GM12874 (cell line): ENCODE measurements at regions not wholly inside any gene's neighbourhood (a gene's known extent, or its start where the extent isn't known, plus 50 kb on each side); places are given as distances from the start of the nearest gene placed in this dataset.

ENCODE experiments used
- TF ChIP-seq, protein P1 (sequence below): IDR thresholded peaks from 2 replicates; pipeline ENCODE4 v1.5.1; 2011; ENCODE audit warnings: low read depth, mild to moderate bottlenecking, control low read depth, low read length, moderate library complexity; ENCODE audit not compliant: insufficient read depth

DNA sequence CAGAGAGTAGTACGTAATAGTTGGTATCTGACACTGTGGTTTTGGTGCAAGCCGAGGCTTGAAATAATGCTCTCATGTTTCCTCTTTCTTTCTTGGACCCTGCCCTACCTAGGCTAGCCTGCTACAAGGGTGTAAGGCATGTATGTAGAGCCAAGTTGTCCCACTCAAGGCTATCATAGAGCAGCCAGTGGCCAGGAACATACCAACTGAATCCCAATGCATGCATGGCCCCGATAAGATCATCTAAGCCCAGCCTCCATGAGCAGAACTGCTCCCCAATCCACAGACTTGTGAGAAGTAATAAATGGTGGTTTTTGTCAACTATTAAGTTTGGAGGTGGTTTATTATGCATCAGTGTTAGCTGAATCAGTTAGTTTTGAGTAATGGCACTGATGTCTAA, 250.2 kb downstream of the SH2D4B start:
- TF ChIP-seq, protein P1, sequence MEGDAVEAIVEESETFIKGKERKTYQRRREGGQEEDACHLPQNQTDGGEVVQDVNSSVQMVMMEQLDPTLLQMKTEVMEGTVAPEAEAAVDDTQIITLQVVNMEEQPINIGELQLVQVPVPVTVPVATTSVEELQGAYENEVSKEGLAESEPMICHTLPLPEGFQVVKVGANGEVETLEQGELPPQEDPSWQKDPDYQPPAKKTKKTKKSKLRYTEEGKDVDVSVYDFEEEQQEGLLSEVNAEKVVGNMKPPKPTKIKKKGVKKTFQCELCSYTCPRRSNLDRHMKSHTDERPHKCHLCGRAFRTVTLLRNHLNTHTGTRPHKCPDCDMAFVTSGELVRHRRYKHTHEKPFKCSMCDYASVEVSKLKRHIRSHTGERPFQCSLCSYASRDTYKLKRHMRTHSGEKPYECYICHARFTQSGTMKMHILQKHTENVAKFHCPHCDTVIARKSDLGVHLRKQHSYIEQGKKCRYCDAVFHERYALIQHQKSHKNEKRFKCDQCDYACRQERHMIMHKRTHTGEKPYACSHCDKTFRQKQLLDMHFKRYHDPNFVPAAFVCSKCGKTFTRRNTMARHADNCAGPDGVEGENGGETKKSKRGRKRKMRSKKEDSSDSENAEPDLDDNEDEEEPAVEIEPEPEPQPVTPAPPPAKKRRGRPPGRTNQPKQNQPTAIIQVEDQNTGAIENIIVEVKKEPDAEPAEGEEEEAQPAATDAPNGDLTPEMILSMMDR: no peak

DNA sequence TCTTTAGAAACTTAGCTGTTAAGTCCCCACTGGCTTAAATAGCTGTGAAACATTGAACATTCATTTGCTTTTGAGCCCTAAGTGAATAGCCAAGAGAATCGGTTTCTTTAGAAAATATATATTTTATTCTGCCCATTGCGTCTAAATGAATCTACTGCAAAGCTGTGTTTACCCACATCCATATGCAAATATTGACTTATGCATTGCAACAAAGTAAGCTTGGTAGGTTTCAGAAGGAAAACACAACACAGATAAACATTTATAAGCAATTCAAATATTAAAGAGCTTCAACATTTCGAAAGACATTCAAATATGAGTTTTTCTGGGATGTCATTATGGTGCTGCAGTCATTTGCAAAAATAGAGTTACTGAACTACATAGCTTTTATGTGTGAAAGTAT, 257.3 kb downstream of the SH2D4B start:
- TF ChIP-seq, protein P1: no peak

DNA sequence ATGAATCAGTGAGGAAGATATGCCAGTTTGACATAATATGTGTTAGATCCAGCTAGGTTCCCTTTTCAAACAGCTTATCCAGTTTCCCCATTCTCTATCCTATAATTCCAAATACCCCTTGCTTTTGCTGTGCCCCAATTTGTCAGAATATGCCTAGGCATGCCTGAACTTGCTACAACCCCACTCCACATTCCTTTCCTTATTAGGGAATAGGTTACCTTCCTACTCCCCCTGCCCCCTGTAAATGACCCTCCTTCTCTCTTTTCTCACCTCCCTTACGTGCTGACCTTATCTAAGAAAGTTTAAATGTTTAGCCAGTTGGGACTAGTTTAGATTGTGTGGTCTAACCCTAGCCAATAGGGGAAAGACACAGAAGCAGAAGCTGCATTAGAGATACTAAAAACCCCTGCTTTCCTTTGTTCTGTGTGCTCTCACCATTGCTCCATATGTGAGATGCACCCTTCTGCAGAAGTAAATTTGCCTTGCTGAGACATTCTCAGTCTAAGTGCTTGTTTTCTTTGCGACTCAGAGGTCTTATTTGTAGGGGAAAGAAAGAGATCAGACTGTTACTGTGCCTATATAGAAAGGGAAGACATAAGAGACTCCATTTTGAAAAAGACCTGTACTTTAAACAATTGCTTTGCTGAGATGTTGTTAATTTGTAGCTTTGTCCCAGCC, 267.8 kb downstream of the SH2D4B start:
- TF ChIP-seq, protein P1: no peak

DNA sequence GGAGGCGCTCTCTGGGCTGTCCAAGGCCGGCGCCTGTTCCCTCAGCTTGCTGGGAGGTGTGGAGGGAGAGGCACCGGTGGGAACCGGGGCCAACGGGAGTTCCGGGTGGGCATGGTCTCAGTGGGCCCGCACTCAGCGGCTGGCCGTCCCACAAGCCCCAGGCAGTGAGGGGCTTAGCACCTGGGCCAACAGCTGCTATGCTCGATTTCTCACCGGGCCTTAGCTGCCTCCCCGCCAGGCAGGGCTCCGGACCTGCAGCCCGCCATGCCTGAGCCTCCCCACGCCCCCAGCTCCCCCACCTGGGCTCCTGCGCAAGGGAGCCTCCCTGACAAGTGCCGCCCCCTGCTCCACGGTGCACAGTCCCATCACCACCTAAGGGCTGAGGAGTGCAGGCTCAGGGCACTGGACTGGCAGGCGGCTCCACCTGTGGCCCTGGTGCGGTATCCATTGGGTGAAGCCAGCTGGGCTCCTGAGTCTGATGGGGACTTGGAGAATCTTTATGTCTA, 276.5 kb downstream of the SH2D4B start:
- TF ChIP-seq, protein P1: no peak

DNA sequence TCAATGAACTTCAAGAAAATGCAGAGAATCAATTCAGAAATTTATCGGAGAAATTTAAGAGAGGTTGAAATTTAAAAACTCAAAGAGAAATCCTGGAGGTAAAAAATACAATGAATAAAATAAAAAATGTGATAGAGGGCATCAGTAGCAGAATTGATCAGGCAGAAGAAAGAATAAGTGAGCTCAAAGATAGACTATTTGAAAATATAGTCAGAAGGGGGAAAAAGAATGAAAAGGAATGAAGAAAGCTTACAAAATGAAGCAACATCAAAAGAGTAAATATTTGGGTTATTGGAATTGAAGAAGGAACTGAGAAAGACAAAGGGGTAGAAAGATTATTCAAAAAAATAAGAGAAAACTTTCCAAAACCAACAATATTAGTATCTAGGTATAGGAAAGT, 291.4 kb downstream of the SH2D4B start:
- TF ChIP-seq, protein P1: no peak

DNA sequence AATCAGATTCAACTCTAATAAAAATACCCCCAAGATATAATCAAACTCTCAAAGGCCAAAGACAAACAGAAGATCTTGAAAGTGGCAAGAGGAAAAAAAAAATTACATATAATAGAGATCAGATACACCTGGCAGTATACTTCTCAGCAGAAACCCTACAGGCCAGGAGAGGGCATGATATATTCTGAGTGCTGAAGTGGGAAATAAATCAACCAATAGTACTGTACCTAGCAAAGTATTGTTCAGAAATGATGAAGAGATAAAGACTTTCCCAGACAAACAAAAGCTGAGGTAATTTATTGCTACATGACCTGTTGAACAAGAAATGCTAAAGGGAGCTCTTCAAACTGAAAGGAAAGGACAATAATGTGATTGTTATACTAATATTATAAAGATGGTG, 291.9 kb downstream of the SH2D4B start:
- TF ChIP-seq, protein P1: no peak

DNA sequence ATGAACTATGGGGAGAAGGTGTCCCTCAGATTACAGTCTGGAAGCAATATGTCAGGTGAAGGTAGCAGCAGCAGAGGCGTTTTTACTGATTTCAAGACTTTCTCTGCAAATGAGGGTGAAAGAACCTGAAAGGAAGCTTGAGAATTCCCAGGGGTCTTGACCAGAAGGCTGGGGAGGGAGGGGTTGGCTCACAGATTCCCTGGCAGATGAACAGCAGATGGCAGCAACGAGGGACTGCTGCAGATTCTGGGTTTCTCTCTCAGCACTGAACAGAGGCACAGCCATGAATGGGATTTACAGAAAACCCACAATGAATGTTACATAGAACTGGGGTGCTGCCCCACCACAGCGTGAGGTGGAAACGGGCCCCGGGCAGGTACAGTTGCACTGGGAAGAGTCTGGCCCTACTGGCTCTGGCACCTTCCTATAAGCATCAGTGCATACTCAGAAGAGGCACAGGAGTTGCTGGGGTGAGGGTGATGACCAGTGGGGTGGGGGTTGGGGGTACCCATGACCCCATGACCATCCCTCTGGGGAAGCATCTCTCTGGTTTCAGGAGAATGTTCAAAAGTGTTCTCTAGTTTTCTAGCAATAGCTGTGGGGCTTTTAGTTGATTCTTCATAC, 317.8 kb downstream of the SH2D4B start:
- TF ChIP-seq, protein P1: peak; percentile 67
